ENCODE measurements at regions not wholly inside any gene's neighbourhood (a gene's known extent, or its start where the extent isn't known, plus 50 kb on each side); places are given as distances from the start of the nearest gene placed in this dataset.

GRCh38 chr2:105497094-105497493, 98.2 kb upstream of the FHL2 start:
- ATAC-seq (ENCODE audit: insufficient read depth, low read depth) (no peak), DNase-seq (no peak)
- H4K20me1 ChIP-seq (ENCODE audit: insufficient read depth, low read length): no peaks in the 10 kb centered on the region
- H3K27me3 ChIP-seq (ENCODE audit: insufficient read depth, low read length, poor library complexity): no peaks in the 10 kb centered on the region
- H3K4me1 ChIP-seq (ENCODE audit: insufficient read depth, low read length): no peaks in the 10 kb centered on the region
- peaks cover 4% of the 10 kb centered on the region for H3K9me3 ChIP-seq (ENCODE audit: insufficient read depth, low read length, severe bottlenecking)
- H3K27ac ChIP-seq (ENCODE audit: low read length): no peak overlapping the region
- H3K9ac ChIP-seq (ENCODE audit: low read depth, low read length): no peak overlapping the region
- no peak overlapping the region for H3K4me2 ChIP-seq (ENCODE audit: insufficient read depth, low read length)
- no peaks in the 10 kb centered on the region for H3K36me3 ChIP-seq (ENCODE audit: insufficient read depth, low read length)
- H2AFZ ChIP-seq (ENCODE audit: low read depth, low read length): no peak overlapping the region
- no peaks in the 10 kb centered on the region for H3K79me2 ChIP-seq (ENCODE audit: insufficient read depth, low read length)
- no peak for TF ChIP-seq CTCF (IDR thresholded peaks at IDR 0.05; ENCODE audit: borderline replicate concordance, extremely low read depth, low read length, poor library complexity, severe bottlenecking)
- TF ChIP-seq EZH2 (IDR thresholded peaks at IDR 0.05; ENCODE audit: borderline replicate concordance, low read depth, low read length, severe bottlenecking): no peak
- no peak overlapping the region for H3K4me3 ChIP-seq (ENCODE audit: low read depth in 1 of 2, low read length in 2 of 2)

GRCh38 chr2:105496271-105496670, 97.4 kb upstream of the FHL2 start:
- no peak overlapping the region for H3K4me2 ChIP-seq (ENCODE audit: insufficient read depth, low read length)
- H3K27ac ChIP-seq (ENCODE audit: low read length): no peak overlapping the region
- H3K27me3 ChIP-seq (ENCODE audit: insufficient read depth, low read length, poor library complexity): no peaks in the 10 kb centered on the region
- H4K20me1 ChIP-seq (ENCODE audit: insufficient read depth, low read length): no peaks in the 10 kb centered on the region
- H2AFZ ChIP-seq (ENCODE audit: low read depth, low read length): no peak overlapping the region
- H3K4me3 ChIP-seq (ENCODE audit: low read depth in 1 of 2, low read length in 2 of 2): no peak overlapping the region
- H3K4me1 ChIP-seq (ENCODE audit: insufficient read depth, low read length): no peaks in the 10 kb centered on the region
- H3K36me3 ChIP-seq (ENCODE audit: insufficient read depth, low read length): no peaks in the 10 kb centered on the region
- H3K9me3 ChIP-seq (ENCODE audit: insufficient read depth, low read length, severe bottlenecking): peaks cover 3% of the 10 kb centered on the region
- TF ChIP-seq EZH2 (IDR thresholded peaks at IDR 0.05; ENCODE audit: borderline replicate concordance, low read depth, low read length, severe bottlenecking) (no peak), CTCF (IDR thresholded peaks at IDR 0.05; ENCODE audit: borderline replicate concordance, extremely low read depth, low read length, poor library complexity, severe bottlenecking) (no peak)
- no peak for DNase-seq
- H3K79me2 ChIP-seq (ENCODE audit: insufficient read depth, low read length): no peaks in the 10 kb centered on the region
- H3K9ac ChIP-seq (ENCODE audit: low read depth, low read length): no peak overlapping the region
- ATAC-seq (ENCODE audit: insufficient read depth, low read depth): no peak

GRCh38 chr2:105494683-105495425, 96.0 kb upstream of the FHL2 start:
- ATAC-seq (ENCODE audit: insufficient read depth, low read depth) (no peak), DNase-seq (no peak)
- Histone ChIP-seq H3K4me3 (ENCODE audit: low read depth in 1 of 2, low read length in 2 of 2) (no peak overlapping the region), H3K9ac (ENCODE audit: low read depth, low read length) (no peak overlapping the region), H2AFZ (ENCODE audit: low read depth, low read length) (no peak overlapping the region), H3K27ac (ENCODE audit: low read length) (no peak overlapping the region), H4K20me1 (ENCODE audit: insufficient read depth, low read length) (no peaks in the 10 kb centered on the region), H3K27me3 (ENCODE audit: insufficient read depth, low read length, poor library complexity) (no peaks in the 10 kb centered on the region), H3K9me3 (ENCODE audit: insufficient read depth, low read length, severe bottlenecking) (no peaks in the 10 kb centered on the region), H3K36me3 (ENCODE audit: insufficient read depth, low read length) (no peaks in the 10 kb centered on the region), H3K4me2 (ENCODE audit: insufficient read depth, low read length) (no peak overlapping the region), H3K79me2 (ENCODE audit: insufficient read depth, low read length) (no peaks in the 10 kb centered on the region), H3K4me1 (ENCODE audit: insufficient read depth, low read length) (no peaks in the 10 kb centered on the region)
- TF ChIP-seq CTCF (IDR thresholded peaks at IDR 0.05; ENCODE audit: borderline replicate concordance, extremely low read depth, low read length, poor library complexity, severe bottlenecking): no peak
- TF ChIP-seq EZH2 (IDR thresholded peaks at IDR 0.05; ENCODE audit: borderline replicate concordance, low read depth, low read length, severe bottlenecking): no peak
